K562 (cell line): ENCODE measurements at regions not wholly inside any gene's neighbourhood (a gene's known extent, or its start where the extent isn't known, plus 50 kb on each side); places are given as distances from the start of the nearest gene placed in this dataset.

Experiments used
- ADNP ChIP-seq: fragments of 200-800 bp; sonication (Bioruptor generic); IDR thresholded peaks from 2 replicates; pipeline ENCODE4 v1.6.1; 2016; ENCODE audit warnings: missing genetic modification characterization, missing compliant biosample characterization
- CBX8 ChIP-seq: fragments of 200-600 bp; sonication (generic); IDR thresholded peaks from 2 replicates; pipeline ENCODE4 v1.6.1; 2012; ENCODE audit warnings: borderline replicate concordance, mixed run types, low read depth, mild to moderate bottlenecking, moderate library complexity, mixed read lengths, low read length, control low read depth, inconsistent platforms; ENCODE audit not compliant: poor library complexity, severe bottlenecking; ENCODE audit errors: extremely low read depth
- CCAR2 ChIP-seq: fragments of 200-400 bp; formaldehyde crosslinking; IDR thresholded peaks from 2 replicates; pipeline ENCODE4 v1.6.1; 2017; ENCODE audit warnings: mild to moderate bottlenecking, low read depth, low read length
- ESRRB ChIP-seq: fragments of 250-450 bp; sonication (Bioruptor Pico); IDR thresholded peaks from 2 replicates; pipeline ENCODE4 v1.5.0; 2020; ENCODE audit warnings: mild to moderate bottlenecking, moderate library complexity, borderline replicate concordance
- FOS ChIP-seq: IDR thresholded peaks from 3 replicates; pipeline ENCODE4 v1.6.1; 2011; ENCODE audit not compliant: insufficient read length; ENCODE audit errors: extremely low read depth
- HEY1 ChIP-seq: fragments of 250-450 bp; sonication (Bioruptor Pico); IDR thresholded peaks from 2 replicates; pipeline ENCODE4 v1.5.0; 2020; ENCODE audit warnings: mild to moderate bottlenecking, moderate library complexity, borderline replicate concordance
- IFI16 ChIP-seq: fragments of 250-450 bp; sonication (Bioruptor Pico); IDR thresholded peaks from 2 replicates; pipeline ENCODE4 v2.1.2; 2022; ENCODE audit warnings: mild to moderate bottlenecking, inconsistent platforms
- MEIS2 ChIP-seq: fragments of 450-650 bp; IDR thresholded peaks from 2 replicates; pipeline ENCODE4 v1.6.1; 2014; ENCODE audit warnings: mild to moderate bottlenecking; ENCODE audit not compliant: partially characterized antibody
- NCOA1 ChIP-seq: fragments of 450-650 bp; IDR thresholded peaks from 2 replicates; pipeline ENCODE4 v1.6.1; 2016; ENCODE audit warnings: low read depth
- NFYB ChIP-seq: IDR thresholded peaks from 2 replicates; pipeline ENCODE4 v1.6.1; 2011; ENCODE audit warnings: mild to moderate bottlenecking, moderate library complexity; ENCODE audit not compliant: insufficient read length; ENCODE audit errors: extremely low read depth
- PHF20 ChIP-seq: fragments of 450-650 bp; IDR thresholded peaks from 2 replicates; pipeline ENCODE4 v1.6.1; 2018; ENCODE audit not compliant: partially characterized antibody
- SAFB ChIP-seq: fragments of 200-400 bp; formaldehyde crosslinking; IDR thresholded peaks from 2 replicates; pipeline ENCODE4 v1.6.1; 2017; ENCODE audit warnings: low read depth, low read length, borderline replicate concordance
- SMAD4 ChIP-seq: fragments of 250-450 bp; sonication (Bioruptor Pico); conservative IDR thresholded peaks from 2 replicates; pipeline ENCODE4 v1.8.0; 2021; ENCODE audit warnings: inconsistent platforms, mild to moderate bottlenecking, moderate library complexity
- TCFL5 ChIP-seq: fragments of 250-450 bp; sonication (Bioruptor Pico); conservative IDR thresholded peaks from 2 replicates; pipeline ENCODE4 v1.6.1; 2021; ENCODE audit warnings: mild to moderate bottlenecking, moderate library complexity, matching md5 sums
- TOE1 ChIP-seq, 2 experiments: fragments of 450-650 bp in 1 of 2; sonication (generic) in 1 of 2; formaldehyde crosslinking in 1 of 2; IDR thresholded peaks; 2 replicates each; pipeline versions ENCODE4 v1.7.1 to v1.8.0; 2016 to 2022; ENCODE audit warnings: borderline replicate concordance in 2 of 2, mild to moderate bottlenecking in 2 of 2, antibody characterized with exemption in 1 of 2, inconsistent platforms in 1 of 2, low read depth in 1 of 2, missing genetic modification reagents in 1 of 2, moderate library complexity in 1 of 2
- ZNF175 ChIP-seq: fragments of 200-800 bp; sonication (Bioruptor generic); IDR thresholded peaks from 2 replicates; pipeline ENCODE4 v1.6.1; 2016; ENCODE audit warnings: low read depth, mild to moderate bottlenecking, missing genetic modification characterization, missing compliant biosample characterization
- ZNF347 ChIP-seq: fragments of 450-650 bp; formaldehyde crosslinking; IDR thresholded peaks from 2 replicates; pipeline ENCODE4 v1.4.0; 2020; ENCODE audit warnings: low read depth, mild to moderate bottlenecking, moderate library complexity
- ZNF77 ChIP-seq: fragments of 250-450 bp; sonication (Bioruptor Pico); IDR thresholded peaks from 2 replicates; pipeline ENCODE4 v1.5.0; 2020
- TF ChIP-seq, protein P1 (sequence below): fragments of 200-400 bp; formaldehyde crosslinking; IDR thresholded peaks from 2 replicates; pipeline ENCODE4 v1.6.1; 2017; ENCODE audit warnings: mild to moderate bottlenecking, low read depth, low read length, moderate library complexity
- TF ChIP-seq, protein P2 (sequence below), 2 experiments: IDR thresholded peaks; 2 replicates each; pipeline ENCODE4 v1.6.1; 2011; ENCODE audit warnings: borderline replicate concordance in 1 of 2, control low read depth in 1 of 2, low read depth in 1 of 2, low read length in 1 of 2, mild to moderate bottlenecking in 1 of 2, mixed read lengths in 1 of 2, moderate library complexity in 1 of 2; ENCODE audit not compliant: insufficient read depth in 1 of 2, insufficient read length in 1 of 2, poor library complexity in 1 of 2, severe bottlenecking in 1 of 2; ENCODE audit errors: extremely low read depth in 1 of 2
- TF ChIP-seq, protein P3 (sequence below): fragments of 250-450 bp; sonication (Bioruptor Pico); IDR thresholded peaks from 2 replicates; pipeline ENCODE4 v1.8.0; 2022; ENCODE audit warnings: moderate library complexity, mild to moderate bottlenecking, inconsistent platforms
- TF ChIP-seq, protein P4 (sequence below): sonication (generic); formaldehyde crosslinking; IDR thresholded peaks from 2 replicates; pipeline ENCODE4 v1.8.0; 2022; ENCODE audit warnings: missing genetic modification reagents, mild to moderate bottlenecking, borderline replicate concordance
- TF ChIP-seq, protein P5 (sequence below): sonication (generic); formaldehyde crosslinking; IDR thresholded peaks from 2 replicates; pipeline ENCODE4 v1.5.0; 2020; ENCODE audit warnings: missing genetic modification reagents

DNA sequence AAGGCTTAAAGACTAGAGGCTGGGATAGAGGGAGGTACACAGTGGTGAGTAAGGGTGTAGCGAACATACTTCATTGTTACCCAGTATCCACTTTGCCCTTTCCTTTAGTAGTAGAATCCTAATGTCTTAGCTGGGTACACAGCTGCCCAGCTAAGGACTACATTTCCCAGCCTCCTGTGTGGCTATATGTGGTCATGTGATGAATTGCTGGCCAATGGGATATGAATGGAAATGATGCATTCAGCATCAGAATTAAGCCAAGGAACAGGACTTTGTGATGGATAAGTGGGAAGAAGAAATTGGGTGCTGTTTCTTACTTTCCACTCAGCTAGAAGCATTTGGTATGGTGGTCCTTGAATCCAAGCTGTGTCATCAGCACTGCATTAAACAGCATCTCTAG is 55.9 kb downstream of the FOXL1 start (continued):
- TF ChIP-seq NCOA1 (no peak), ESRRB (CRISPR knock-in tag) (no peak), ZNF77 (CRISPR knock-in tag) (no peak), ZNF347 (CRISPR knock-in tag) (no peak), IFI16 (CRISPR knock-in tag) (no peak), ADNP (no peak), NFYB (peak; percentile 73), SMAD4 (CRISPR knock-in tag) (no peak), PHF20 (no peak), ZNF175 (CRISPR knock-in tag) (no peak), FOS (peak; percentile 49), HEY1 (CRISPR knock-in tag) (no peak), TOE1 (IDR thresholded peaks at IDR 0.05; ENCODE audit: borderline replicate concordance) (peak; percentile 39; the same call in 1 of the 2 replicates), TOE1 (CRISPR knock-in tag; IDR thresholded peaks at IDR 0.05; ENCODE audit: borderline replicate concordance, low read depth) (no peak), TCFL5 (CRISPR knock-in tag) (no peak), MEIS2 (no peak), CCAR2 (no peak), SAFB (no peak), CBX8 (no peak)
- TF ChIP-seq, protein P1, sequence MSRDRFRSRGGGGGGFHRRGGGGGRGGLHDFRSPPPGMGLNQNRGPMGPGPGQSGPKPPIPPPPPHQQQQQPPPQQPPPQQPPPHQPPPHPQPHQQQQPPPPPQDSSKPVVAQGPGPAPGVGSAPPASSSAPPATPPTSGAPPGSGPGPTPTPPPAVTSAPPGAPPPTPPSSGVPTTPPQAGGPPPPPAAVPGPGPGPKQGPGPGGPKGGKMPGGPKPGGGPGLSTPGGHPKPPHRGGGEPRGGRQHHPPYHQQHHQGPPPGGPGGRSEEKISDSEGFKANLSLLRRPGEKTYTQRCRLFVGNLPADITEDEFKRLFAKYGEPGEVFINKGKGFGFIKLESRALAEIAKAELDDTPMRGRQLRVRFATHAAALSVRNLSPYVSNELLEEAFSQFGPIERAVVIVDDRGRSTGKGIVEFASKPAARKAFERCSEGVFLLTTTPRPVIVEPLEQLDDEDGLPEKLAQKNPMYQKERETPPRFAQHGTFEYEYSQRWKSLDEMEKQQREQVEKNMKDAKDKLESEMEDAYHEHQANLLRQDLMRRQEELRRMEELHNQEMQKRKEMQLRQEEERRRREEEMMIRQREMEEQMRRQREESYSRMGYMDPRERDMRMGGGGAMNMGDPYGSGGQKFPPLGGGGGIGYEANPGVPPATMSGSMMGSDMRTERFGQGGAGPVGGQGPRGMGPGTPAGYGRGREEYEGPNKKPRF: no peak
- TF ChIP-seq, protein P2, sequence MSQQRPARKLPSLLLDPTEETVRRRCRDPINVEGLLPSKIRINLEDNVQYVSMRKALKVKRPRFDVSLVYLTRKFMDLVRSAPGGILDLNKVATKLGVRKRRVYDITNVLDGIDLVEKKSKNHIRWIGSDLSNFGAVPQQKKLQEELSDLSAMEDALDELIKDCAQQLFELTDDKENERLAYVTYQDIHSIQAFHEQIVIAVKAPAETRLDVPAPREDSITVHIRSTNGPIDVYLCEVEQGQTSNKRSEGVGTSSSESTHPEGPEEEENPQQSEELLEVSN (IDR thresholded peaks at IDR 0.05; ENCODE audit: borderline replicate concordance in 1 of 2, extremely low read depth in 1 of 2, insufficient read depth in 1 of 2, insufficient read length in 1 of 2, low read depth in 1 of 2, low read length in 1 of 2, poor library complexity in 1 of 2, severe bottlenecking in 1 of 2): no peak
- TF ChIP-seq, protein P3, sequence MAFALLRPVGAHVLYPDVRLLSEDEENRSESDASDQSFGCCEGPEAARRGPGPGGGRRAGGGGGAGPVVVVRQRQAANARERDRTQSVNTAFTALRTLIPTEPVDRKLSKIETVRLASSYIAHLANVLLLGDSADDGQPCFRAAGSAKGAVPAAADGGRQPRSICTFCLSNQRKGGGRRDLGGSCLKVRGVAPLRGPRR (CRISPR knock-in tag): no peak
- TF ChIP-seq, protein P4, sequence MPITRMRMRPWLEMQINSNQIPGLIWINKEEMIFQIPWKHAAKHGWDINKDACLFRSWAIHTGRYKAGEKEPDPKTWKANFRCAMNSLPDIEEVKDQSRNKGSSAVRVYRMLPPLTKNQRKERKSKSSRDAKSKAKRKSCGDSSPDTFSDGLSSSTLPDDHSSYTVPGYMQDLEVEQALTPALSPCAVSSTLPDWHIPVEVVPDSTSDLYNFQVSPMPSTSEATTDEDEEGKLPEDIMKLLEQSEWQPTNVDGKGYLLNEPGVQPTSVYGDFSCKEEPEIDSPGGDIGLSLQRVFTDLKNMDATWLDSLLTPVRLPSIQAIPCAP (CRISPR knock-in tag): no peak
- TF ChIP-seq, protein P5, sequence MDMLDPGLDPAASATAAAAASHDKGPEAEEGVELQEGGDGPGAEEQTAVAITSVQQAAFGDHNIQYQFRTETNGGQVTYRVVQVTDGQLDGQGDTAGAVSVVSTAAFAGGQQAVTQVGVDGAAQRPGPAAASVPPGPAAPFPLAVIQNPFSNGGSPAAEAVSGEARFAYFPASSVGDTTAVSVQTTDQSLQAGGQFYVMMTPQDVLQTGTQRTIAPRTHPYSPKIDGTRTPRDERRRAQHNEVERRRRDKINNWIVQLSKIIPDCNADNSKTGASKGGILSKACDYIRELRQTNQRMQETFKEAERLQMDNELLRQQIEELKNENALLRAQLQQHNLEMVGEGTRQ (CRISPR knock-in tag): peak; percentile 91
